HG03280 (cell line): ENCODE measurements at regions not wholly inside any gene's neighbourhood (a gene's known extent, or its start where the extent isn't known, plus 50 kb on each side); places are given as distances from the start of the nearest gene placed in this dataset.
"Not testable (repeated sequence)": the region's sequence is repeated elsewhere in the genome, so short reads cannot be mapped to it uniquely, and the experiment has no call there.

ENCODE experiments used
- ATAC-seq: cut with Tn5 transposase; IDR thresholded peaks from one replicate; pipeline ENCODE4 v1.9.1; 2021; ENCODE audit warnings: mild to moderate bottlenecking, moderate library complexity; ENCODE audit not compliant: unreplicated experiment

GRCh38 chr4:55028196-55028595 lies 97.2 kb downstream of the KDR start:
- ATAC-seq = no peak

- ATAC-seq = no peak
These were observed 97.8 kb downstream of the KDR start for GRCh38 chr4:55027596-55027995.

- ATAC-seq = not testable (repeated sequence)
These were observed 99.9 kb downstream of the KDR start for GRCh38 chr4:55025456-55025855.

- no peak for ATAC-seq
These were observed 102.4 kb downstream of the KDR start for GRCh38 chr4:55023030-55023429.

GRCh38 chr4:55021214-55021613 lies 104.2 kb downstream of the KDR start:
- ATAC-seq = no peak

- no peak for ATAC-seq
These were observed 105.3 kb downstream of the KDR start for GRCh38 chr4:55020131-55020530.

DNA sequence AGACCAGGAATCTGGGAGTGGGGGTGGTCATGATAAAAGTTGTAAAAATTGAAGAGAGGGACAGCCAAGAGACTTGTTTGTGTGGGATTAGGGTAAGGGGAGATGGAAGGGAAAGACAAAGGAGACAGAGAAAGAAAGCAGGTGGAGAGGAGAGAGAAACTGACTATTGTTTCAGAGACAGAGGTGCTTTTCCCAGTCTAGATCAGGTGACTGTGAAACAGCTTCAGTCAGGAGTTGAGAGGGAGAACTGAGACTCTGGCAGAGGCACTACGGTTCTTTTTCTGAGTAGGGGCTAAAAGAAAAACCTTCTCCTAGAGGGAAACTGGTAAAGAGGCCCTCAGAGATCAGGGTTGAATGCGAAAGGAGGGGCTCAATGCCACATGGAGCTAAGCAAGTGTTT lies 106.4 kb downstream of the KDR start:
- no peak for ATAC-seq

DNA sequence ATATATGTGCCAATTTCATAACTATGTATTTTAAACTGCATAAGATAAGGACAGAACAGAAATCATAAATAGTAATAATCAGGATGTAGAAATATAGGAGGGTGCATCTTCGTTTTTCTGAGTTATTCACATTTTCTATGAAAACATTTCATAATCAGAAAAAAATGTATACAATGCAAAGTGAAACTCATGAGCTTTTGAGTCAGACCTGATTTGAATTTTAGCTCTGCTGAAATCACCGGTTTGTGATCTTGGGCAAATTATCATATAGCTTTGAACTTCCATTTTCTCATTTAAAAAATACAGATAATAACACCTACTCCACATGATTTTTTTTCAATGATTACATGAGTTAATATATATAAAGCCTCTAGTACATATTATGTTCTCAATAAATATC lies 106.9 kb downstream of the KDR start:
- ATAC-seq = no peak

GRCh38 chr4:55017406-55017805 lies 108.0 kb downstream of the KDR start:
- ATAC-seq = no peak

- ATAC-seq = no peak
These were observed 109.3 kb downstream of the KDR start for GRCh38 chr4:55016131-55016530.

- ATAC-seq = no peak
These were observed 110.5 kb downstream of the KDR start for GRCh38 chr4:55014876-55015275.

- ATAC-seq = no peak
These were observed 111.9 kb downstream of the KDR start for GRCh38 chr4:55013431-55013955.

GRCh38 chr4:55012363-55013230 lies 112.8 kb downstream of the KDR start:
- no peak for ATAC-seq

DNA sequence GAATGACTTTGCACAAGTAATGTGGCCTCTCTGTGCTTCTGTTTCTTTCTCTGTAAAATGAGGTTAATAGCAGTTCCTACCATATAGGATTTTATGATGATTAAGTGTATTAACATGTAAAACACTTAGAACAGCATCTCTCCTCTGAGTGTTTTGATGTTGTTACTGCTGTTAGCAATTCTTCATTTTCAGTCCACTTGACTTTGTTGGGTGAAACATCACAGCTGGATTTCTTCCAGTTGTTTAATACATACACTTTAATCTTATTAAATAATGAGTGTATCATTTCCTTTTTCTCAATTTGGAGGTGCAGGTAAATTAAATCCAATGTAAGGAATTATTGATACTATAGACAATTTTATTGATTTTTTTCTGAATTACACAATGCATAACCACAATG lies 113.6 kb downstream of the KDR start:
- no peak for ATAC-seq

GRCh38 chr4:55010550-55010949 lies 114.8 kb downstream of the KDR start:
- ATAC-seq = no peak

- ATAC-seq = no peak
These were observed 117.0 kb downstream of the KDR start for GRCh38 chr4:55008166-55009056.

GRCh38 chr4:55005910-55006309 lies 119.5 kb downstream of the KDR start:
- no peak for ATAC-seq

DNA sequence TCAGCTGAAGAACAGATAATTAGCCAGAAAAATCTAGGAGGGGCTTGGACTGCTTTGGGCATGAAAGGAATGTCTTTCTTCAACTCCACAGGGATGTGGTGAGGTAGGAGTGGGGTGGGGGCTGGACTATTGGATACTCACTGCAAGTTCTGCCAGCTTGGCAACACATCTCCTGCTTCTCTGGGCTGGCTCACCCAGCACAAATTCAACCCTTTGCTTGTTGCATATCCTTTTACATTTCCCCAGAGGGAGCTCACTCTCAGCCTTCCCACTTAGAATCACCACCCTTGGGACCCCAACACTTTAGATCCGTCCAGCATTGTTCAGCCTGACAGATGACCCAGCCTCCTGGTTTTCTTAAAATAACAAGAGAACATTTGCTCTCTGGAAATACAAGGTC lies 120.6 kb downstream of the KDR start:
- no peak for ATAC-seq

GRCh38 chr4:55002431-55002830 lies 123.0 kb downstream of the KDR start:
- no peak for ATAC-seq

DNA sequence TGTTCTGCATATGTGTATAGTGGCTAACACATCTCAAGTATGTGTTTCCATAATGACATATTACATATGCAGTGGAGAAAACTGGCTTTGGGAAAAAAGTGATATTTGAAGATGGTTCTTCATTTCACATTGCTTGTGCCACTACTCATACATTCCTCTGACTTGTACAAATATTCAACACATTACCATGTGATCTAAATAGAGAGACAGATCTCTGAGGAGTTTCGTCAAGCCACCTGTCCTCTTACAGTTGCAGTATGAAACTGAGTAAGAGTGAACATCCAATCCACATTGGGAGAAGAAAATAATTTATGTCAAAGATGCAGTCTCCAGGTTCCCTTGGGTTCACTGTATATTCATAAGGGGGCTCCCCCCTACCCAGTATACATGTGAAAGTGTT lies 123.9 kb downstream of the KDR start:
- ATAC-seq = no peak

- no peak for ATAC-seq
These were observed 126.4 kb downstream of the KDR start for GRCh38 chr4:54999003-54999402.
